Kidney capillary endothelial cell (primary cell): ENCODE measurements at regions not wholly inside any gene's neighbourhood (a gene's known extent, or its start where the extent isn't known, plus 50 kb on each side); places are given as distances from the start of the nearest gene placed in this dataset.

Experiments used
- DNase-seq: peaks from one replicate; pipeline ENCODE4 v3.0.0-alpha.2; 2018; ENCODE audit warnings: low spot score

- DNase-seq = no peak
These were observed 386.6 kb downstream of the PCDH20 start for GRCh38 chr13:61029064-61029463.

DNA sequence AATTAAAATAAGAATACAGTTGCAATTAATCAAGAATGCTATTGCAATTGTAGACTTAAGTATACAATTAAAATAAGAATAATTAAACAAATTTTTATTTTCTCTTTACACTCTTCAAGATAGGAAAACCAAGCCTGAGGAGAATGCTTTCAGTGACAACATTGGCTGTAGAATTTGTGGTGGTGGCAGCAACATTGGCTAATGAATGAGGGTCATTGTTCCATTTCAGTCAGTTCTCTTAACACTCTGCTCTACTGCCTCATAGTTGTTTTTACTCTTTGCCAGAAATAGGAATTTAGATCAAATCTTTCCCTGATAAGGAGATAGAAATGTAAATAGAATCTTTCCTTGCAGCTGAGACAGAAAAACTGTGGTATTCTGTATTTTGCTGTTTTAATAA, 391.6 kb downstream of the PCDH20 start:
- DNase-seq = no peak

DNA sequence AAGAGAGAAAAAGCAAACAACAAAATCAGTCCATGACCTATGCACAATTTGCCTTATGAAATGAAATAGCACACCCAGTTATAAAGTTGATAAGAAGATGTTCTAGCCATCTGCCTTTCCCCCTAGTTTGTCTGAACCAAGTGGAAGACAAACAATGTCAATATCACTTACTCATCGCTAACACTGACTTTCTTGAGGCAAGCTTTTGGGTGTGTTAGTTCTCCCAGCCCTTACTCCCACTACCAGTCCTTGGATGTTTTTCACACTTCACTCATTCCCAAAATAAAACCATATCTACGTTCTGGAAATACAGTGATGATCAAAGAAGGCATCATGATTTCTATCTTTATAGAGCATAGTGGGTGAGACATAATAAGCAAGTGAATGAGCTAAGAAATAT, 393.8 kb downstream of the PCDH20 start:
- DNase-seq = no peak

DNA sequence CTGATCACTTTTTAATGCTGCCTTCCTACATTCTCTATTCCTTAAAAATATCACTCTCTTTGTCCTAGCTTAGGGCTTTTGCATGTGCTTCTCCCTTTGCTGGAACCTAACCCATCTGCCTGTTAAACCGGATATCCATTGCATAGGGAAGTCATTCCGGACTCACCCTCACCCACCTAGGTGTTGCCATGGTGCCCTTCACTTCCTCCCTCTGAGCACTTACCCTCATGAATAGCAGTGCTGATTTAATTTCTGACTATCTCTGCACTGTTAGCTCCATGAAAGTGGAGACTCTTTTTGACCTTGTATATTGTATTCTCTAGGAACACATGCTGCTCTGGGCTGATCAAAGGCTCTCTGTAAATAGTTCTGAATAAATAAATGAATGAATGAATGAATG, 401.9 kb downstream of the PCDH20 start:
- no peak for DNase-seq

- no peak for DNase-seq
These were observed 405.3 kb downstream of the PCDH20 start for GRCh38 chr13:61010358-61010757.

DNA sequence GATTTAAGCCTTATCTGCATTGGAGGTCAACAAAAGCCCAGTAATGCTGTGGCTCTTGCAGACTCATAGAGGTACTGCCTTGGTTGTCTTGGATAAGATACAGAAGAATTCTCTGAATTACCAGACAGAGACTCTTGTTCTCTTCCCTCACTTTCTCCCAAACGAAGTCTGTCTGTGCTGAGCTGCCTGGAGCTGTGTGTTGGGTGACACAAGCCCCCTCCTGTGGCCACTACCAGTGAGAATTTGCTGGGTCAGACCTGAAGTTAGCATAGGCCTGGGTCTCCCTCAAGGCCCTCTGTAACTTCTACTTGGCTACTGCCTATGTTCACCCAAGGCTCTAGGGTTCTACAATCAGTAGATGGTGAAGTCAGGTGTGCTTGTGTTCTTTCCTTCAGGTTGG, 413.0 kb downstream of the PCDH20 start:
- DNase-seq = no peak

DNA sequence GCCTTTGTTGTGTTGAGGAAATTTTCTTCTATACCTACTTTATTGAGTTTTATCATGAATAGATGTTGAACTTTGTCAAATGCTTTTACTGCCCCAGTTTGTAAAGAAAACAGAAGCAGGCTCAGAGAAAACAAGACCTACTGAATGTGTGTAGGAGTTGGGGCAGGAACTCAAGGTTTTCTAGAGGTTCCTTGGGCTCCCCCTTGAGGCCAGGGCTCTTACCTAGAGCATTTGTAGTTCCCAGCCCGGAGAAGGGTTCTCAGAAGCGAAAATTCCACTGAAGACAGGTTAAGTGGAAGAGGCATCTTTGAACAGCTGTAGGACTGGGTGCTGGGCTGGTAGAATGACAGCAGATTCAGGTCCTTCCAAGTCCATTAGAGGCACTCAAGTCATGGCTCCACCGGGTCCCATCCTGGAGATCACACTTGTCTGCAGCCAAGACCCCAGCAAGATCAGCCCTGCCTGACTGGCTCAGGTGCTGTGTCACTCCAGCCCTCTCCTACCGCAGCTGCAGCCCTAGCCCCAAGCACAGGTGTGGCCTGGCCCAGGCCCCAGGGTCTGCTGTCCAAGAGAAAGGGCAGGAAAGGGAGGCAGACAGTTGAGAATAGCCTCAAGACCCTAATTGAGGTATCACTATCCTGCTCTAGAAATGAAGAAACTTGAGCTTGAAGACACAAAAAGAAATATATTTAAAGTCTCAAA, 425.5 kb downstream of the PCDH20 start:
- DNase-seq = no peak

- DNase-seq = no peak
These were observed 429.3 kb downstream of the PCDH20 start for GRCh38 chr13:60986301-60986700.

DNA sequence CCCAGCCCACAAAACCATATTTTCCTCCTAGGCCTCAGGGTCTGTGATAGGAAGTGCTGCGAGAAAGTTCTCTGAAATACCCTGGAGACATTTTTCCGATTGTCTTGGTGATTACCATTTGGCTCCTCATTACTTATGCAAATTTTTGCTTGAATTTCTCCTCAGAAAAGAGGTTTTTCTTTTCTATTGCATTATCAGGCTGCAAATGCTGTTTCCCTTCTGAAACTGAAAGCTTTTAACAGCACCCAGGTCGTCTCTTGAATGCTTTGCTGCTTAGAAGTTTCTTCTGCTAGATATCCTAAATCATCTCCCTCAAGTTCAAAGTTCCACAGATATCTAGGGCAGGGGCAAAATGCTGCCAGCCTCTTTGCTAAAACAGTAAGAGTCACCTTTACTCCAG, 434.2 kb downstream of the PCDH20 start:
- no peak for DNase-seq

GRCh38 chr13:60976367-60976766, 439.3 kb downstream of the PCDH20 start:
- DNase-seq = no peak

DNA sequence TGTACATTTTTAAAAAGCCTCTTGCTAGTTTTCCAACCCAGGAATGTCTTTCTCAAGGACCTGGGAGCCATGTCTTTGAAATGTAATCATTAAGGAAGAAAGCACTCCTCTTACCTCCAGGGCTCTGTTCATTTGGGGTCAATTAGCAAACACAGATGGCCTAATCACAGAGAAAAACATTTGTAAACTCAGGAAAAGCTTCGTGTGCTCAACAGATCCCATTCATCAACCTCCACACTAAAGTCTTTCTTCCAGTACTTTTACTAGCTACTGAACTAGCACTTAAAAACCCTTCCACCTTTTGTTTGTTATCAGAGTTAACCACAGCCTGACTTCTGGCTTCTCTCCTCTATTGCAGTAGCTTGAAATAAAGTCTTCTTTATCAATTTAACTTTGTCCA, 441.4 kb downstream of the PCDH20 start:
- no peak for DNase-seq

GRCh38 chr13:60973529-60973928, 442.1 kb downstream of the PCDH20 start:
- DNase-seq = no peak

GRCh38 chr13:60970736-60971135, 444.9 kb downstream of the PCDH20 start:
- DNase-seq = no peak

GRCh38 chr13:60969656-60970055, 446.0 kb downstream of the PCDH20 start:
- no peak for DNase-seq

DNA sequence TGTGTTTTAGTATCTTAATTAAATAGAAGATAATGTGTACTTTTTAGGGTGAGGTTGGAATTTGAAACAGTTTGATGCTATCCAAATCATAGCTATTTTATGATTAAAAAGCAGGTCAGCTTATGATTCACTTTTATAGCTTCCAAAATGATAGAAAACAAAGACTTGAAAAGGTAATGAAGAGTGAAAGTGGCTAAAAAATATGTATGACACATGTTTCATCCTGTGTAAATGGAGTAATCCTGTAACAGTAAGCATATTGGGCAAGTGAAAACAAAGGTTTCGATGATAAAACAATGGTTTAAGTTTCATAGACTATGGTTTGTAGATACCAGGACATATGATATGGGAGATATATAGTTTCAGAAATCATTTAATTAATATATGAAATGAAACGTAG, 456.2 kb downstream of the PCDH20 start:
- no peak for DNase-seq

DNA sequence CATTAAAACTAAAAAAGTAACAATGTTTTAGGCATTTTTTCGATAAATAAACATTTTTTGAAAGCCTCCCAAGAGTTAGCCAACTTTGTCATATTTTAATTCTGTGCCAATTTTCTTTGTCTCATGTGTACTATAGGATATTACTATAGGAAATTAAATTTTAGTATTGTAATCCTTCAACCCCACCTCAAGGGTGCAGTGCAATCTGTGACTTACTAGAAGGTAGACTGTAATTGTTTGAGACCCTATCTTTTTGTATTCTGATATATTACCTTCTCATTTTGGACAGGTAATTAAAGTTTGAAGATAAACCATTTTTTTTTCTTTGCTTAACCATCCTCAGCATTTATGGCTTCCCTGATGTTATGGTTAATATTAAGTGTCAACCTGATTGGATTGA, 457.8 kb downstream of the PCDH20 start:
- no peak for DNase-seq

- DNase-seq = no peak
These were observed 470.3 kb downstream of the PCDH20 start for GRCh38 chr13:60945396-60945795.

DNA sequence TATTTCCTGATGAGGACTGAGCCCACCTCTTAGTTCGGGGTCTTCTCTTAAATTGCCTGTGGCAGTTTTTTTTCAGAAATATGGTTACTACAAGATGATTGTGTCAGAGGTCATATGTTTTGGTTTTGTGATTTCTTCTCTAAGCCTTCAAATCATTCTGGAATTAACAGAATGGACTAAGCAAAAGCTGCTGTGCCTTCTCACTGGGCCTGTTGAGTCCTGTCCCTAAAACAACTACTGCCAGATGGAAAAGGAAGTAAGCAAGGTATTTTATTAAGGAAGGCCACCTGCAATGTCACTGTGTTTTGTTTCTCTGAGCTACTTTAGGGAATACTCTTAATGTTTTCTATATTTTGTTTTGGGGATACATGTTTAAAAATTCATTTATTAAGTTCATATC, 470.8 kb downstream of the PCDH20 start:
- no peak for DNase-seq

DNA sequence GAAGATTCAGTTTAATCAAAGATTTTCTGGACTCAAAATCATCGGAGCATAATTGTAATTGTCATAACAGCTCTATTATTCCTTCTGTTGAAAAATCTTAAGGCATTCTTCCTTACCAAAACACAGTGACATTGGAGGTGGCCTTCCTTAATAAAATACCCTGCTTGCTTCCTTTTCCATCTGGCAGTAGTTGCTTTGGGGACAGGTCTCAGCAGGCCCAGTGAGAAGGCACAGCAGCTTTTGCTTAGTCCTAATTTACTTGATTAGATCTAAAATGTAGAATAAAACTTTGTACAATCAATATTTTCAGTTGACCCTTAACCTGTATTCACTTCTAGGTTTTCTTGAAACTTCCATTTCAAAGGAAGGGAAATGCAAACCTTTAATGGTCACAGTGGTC, 471.6 kb downstream of the PCDH20 start:
- DNase-seq = no peak

DNA sequence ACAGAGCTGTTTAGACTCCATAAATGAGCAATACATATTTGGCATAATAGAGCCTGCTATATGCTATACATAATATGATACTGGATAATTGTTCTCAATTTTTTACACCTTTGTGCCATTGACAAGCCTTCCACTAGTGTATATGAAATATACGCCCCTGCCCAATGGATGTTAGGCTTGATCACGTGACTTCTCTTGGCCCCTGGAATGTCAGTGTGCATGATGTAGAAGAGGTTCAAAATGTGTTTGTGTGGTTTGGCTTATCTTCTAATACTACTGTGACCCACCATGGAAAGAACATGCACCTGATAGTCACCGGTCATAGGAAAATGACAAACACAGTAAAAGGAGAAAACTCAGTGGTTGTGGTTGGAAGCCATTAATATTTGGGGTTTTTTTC, 479.4 kb downstream of the PCDH20 start:
- no peak for DNase-seq

- no peak for DNase-seq
These were observed 482.0 kb downstream of the PCDH20 start for GRCh38 chr13:60933638-60934037.

- no peak for DNase-seq
These were observed 483.6 kb downstream of the PCDH20 start for GRCh38 chr13:60931858-60932546.

- DNase-seq = no peak
These were observed 490.0 kb downstream of the PCDH20 start for GRCh38 chr13:60925686-60926085.

- DNase-seq = no peak
These were observed 490.8 kb downstream of the PCDH20 start for GRCh38 chr13:60924856-60925255.
